H9 (cell line): ENCODE measurements at regions not wholly inside any gene's neighbourhood (a gene's known extent, or its start where the extent isn't known, plus 50 kb on each side); places are given as distances from the start of the nearest gene placed in this dataset.

Source experiments
- DNase-seq: peaks from one replicate; pipeline ENCODE4 v3.0.0-alpha.2; 2017
- H2AFZ ChIP-seq: one replicate; pipeline ENCODE4 v1.6.1; 2013; ENCODE audit warnings: mild to moderate bottlenecking, low read length, control low read depth, moderate library complexity
- H2AK5ac ChIP-seq: 2 replicates; pipeline ENCODE4 v1.6.1; 2013; ENCODE audit warnings: low read length, control low read depth, mixed read lengths; ENCODE audit not compliant: insufficient read length
- H2BK120ac ChIP-seq: one replicate; pipeline ENCODE4 v1.6.1; 2013; ENCODE audit warnings: low read depth, mild to moderate bottlenecking, low read length, control low read depth, inconsistent platforms; ENCODE audit not compliant: poor library complexity, severe bottlenecking
- H2BK12ac ChIP-seq: 2 replicates; pipeline ENCODE4 v1.6.1; 2013; ENCODE audit warnings: low read length, control low read depth, mixed read lengths, low read depth; ENCODE audit not compliant: insufficient read length
- H2BK15ac ChIP-seq: 2 replicates; pipeline ENCODE4 v1.6.1; 2013; ENCODE audit warnings: low read depth, low read length, control low read depth
- H2BK20ac ChIP-seq: one replicate; pipeline ENCODE4 v1.6.1; 2013; ENCODE audit warnings: low read depth, mild to moderate bottlenecking, low read length, control low read depth, inconsistent platforms; ENCODE audit not compliant: poor library complexity, severe bottlenecking
- H2BK5ac ChIP-seq: 2 replicates; pipeline ENCODE4 v1.6.1; 2013; ENCODE audit warnings: low read length, control low read depth, mixed read lengths; ENCODE audit not compliant: insufficient read length
- H3K14ac ChIP-seq: 2 replicates; pipeline ENCODE4 v1.6.1; 2013; ENCODE audit warnings: low read length, control low read depth; ENCODE audit not compliant: insufficient read depth
- H3K18ac ChIP-seq: 2 replicates; pipeline ENCODE4 v1.6.1; 2013; ENCODE audit warnings: low read depth, mild to moderate bottlenecking, mixed read lengths, low read length, control low read depth; ENCODE audit not compliant: insufficient read length
- H3K23ac ChIP-seq: 2 replicates; pipeline ENCODE4 v1.6.1; 2013; ENCODE audit warnings: low read length, control low read depth, mixed read lengths, low read depth; ENCODE audit not compliant: insufficient read length
- H3K23me2 ChIP-seq: 2 replicates; pipeline ENCODE4 v1.6.1; 2013; ENCODE audit warnings: low read depth, mild to moderate bottlenecking, mixed read lengths, low read length, control low read depth; ENCODE audit not compliant: insufficient read length, poor library complexity, severe bottlenecking
- H3K27ac ChIP-seq: 2 replicates; pipeline ENCODE4 v1.5.1; 2013; ENCODE audit warnings: low read length, control low read depth, mixed read lengths, low read depth; ENCODE audit not compliant: insufficient read length
- H3K27me3 ChIP-seq: 2 replicates; pipeline ENCODE4 v1.6.1; 2013; ENCODE audit warnings: low read length, control low read depth, inconsistent platforms; ENCODE audit not compliant: insufficient read depth
- H3K4ac ChIP-seq: 2 replicates; pipeline ENCODE4 v1.6.1; 2013; ENCODE audit warnings: low read depth, mild to moderate bottlenecking, control low read depth, inconsistent platforms, low read length, moderate library complexity
- H3K4me1 ChIP-seq: 2 replicates; pipeline ENCODE4 v1.6.1; 2013; ENCODE audit warnings: low read length, control low read depth, inconsistent platforms; ENCODE audit not compliant: insufficient read depth
- H3K4me2 ChIP-seq: 2 replicates; pipeline ENCODE4 v1.6.1; 2013; ENCODE audit warnings: low read length, control low read depth, mixed read lengths; ENCODE audit not compliant: insufficient read length, insufficient read depth
- H3K56ac ChIP-seq: 2 replicates; pipeline ENCODE4 v1.6.1; 2013; ENCODE audit warnings: low read depth, mild to moderate bottlenecking, mixed read lengths, low read length, control low read depth; ENCODE audit not compliant: insufficient read length
- H3K79me1 ChIP-seq: 2 replicates; pipeline ENCODE4 v1.6.1; 2013; ENCODE audit warnings: low read depth, mild to moderate bottlenecking, moderate library complexity, low read length, control low read depth, inconsistent platforms; ENCODE audit not compliant: insufficient read depth, poor library complexity, severe bottlenecking
- H3K79me2 ChIP-seq: 2 replicates; pipeline ENCODE4 v1.6.1; 2013; ENCODE audit warnings: low read length, control low read depth, inconsistent platforms; ENCODE audit not compliant: insufficient read depth
- H3K9ac ChIP-seq: 2 replicates; pipeline ENCODE4 v1.6.1; 2013; ENCODE audit warnings: low read length, control low read depth, mixed read lengths; ENCODE audit not compliant: insufficient read length; ENCODE audit errors: extremely low read depth
- H3K9me3 ChIP-seq: one replicate; pipeline ENCODE4 v1.6.1; 2013; ENCODE audit warnings: low read depth, low read length, inconsistent platforms; ENCODE audit not compliant: control insufficient read depth
- H3T11ph ChIP-seq: one replicate; pipeline ENCODE4 v1.6.1; 2013; ENCODE audit warnings: mild to moderate bottlenecking, low read length, control low read depth, inconsistent platforms
- H4K20me1 ChIP-seq: one replicate; pipeline ENCODE4 v1.6.1; 2013; ENCODE audit not compliant: control insufficient read depth, insufficient read length, insufficient read depth
- H4K5ac ChIP-seq: 2 replicates; pipeline ENCODE4 v1.6.1; 2013; ENCODE audit warnings: low read depth, mild to moderate bottlenecking, mixed read lengths, low read length, control low read depth; ENCODE audit not compliant: insufficient read length
- H4K8ac ChIP-seq: replicated peaks from 2 replicates; pipeline ENCODE4 v1.6.1; 2013; ENCODE audit warnings: low read length, control low read depth, mixed read lengths, low read depth; ENCODE audit not compliant: insufficient read length
- H4K91ac ChIP-seq: 2 replicates; pipeline ENCODE4 v1.6.1; 2013; ENCODE audit warnings: low read depth, mild to moderate bottlenecking, moderate library complexity, mixed read lengths, low read length, control low read depth; ENCODE audit not compliant: insufficient read length
- H3K27ac Mint-ChIP-seq, 3 experiments: 2 replicates in 2 of 3; 3 replicates in 1 of 3; pipeline ENCODE4 v1.8.0; 2020 to 2021; ENCODE audit warnings: mixed read lengths in 3 of 3, mild to moderate bottlenecking in 1 of 3, moderate library complexity in 1 of 3
- H3K27me3 Mint-ChIP-seq: 2 replicates; pipeline ENCODE4 v1.8.0; 2021; ENCODE audit warnings: low read depth, mild to moderate bottlenecking, moderate library complexity, mixed read lengths
- H3K36me3 Mint-ChIP-seq, 3 experiments: 2 replicates in 2 of 3; 3 replicates in 1 of 3; pipeline ENCODE4 v1.8.0; 2020 to 2021; ENCODE audit warnings: low read depth in 3 of 3, mixed read lengths in 3 of 3; ENCODE audit not compliant: insufficient read depth in 1 of 3
- H3K4me1 Mint-ChIP-seq, 2 experiments: 2 replicates each; pipeline ENCODE4 v1.8.0; 2020; ENCODE audit warnings: mixed read lengths in 2 of 2
- H3K4me3 Mint-ChIP-seq, 2 experiments: 2 replicates in 1 of 2; 3 replicates in 1 of 2; pipeline ENCODE4 v1.8.0; 2020 to 2021; ENCODE audit warnings: mild to moderate bottlenecking in 2 of 2, mixed read lengths in 2 of 2, moderate library complexity in 1 of 2
- H3K9me3 Mint-ChIP-seq, 2 experiments: 2 replicates in 1 of 2; 3 replicates in 1 of 2; pipeline ENCODE4 v1.8.0; 2020; ENCODE audit warnings: mild to moderate bottlenecking in 2 of 2, mixed read lengths in 2 of 2, moderate library complexity in 1 of 2
- WGBS: extraction: QIAGEN DNeasy Blood & Tissue Kit; methylation state at CpG from one replicate; pipeline ENCODE4 v1.1.7; 2013; ENCODE audit warnings: missing lambda C conversion rate, low lambda C conversion rate, mixed read lengths; ENCODE audit not compliant: insufficient read length; ENCODE audit errors: extremely low coverage; 5-methylcytosine and 5-hydroxymethylcytosine counted together
- TF ChIP-seq, protein P1 (sequence below): fragments of 200-600 bp; sonication (generic); conservative IDR thresholded peaks from 3 replicates; pipeline ENCODE4 v1.8.0; 2021; ENCODE audit warnings: antibody characterized with exemption, mild to moderate bottlenecking

DNA sequence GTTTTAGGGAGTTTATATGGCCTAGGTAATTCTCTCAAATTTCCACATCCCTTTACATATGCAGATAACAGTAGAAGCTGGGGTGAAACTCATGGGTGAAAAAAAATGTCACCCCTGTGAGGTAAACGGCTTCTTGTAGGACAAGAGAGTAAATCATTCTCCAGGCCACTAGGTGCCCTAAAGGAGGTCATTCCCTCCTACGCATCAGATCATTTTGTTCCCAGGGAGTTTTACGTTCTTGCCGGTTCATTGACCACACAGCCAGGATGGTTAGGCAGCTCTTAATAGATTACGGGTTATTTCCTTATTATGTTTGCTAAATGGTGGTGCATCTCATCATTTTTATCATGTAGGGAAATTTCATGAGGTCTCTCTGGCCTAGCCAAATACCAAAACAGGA, 225.8 kb upstream of the NOCT start:
- Histone ChIP-seq H3K27ac (no peak overlapping the region), H4K8ac (no peak overlapping the region), H3K79me1 (no peaks in the 10 kb centered on the region), H3K4ac (no peak overlapping the region), H3K27me3 (no peaks in the 10 kb centered on the region), H3K79me2 (no peaks in the 10 kb centered on the region; the same call in 1 of the 2 replicates), H3K23me2 (no peaks in the 10 kb centered on the region), H2BK15ac (no peak overlapping the region), H3K4me1 (no peaks in the 10 kb centered on the region; the same call in 1 of the 2 replicates), H2BK120ac (no peak overlapping the region), H3K4me2 (no peak overlapping the region), H3T11ph (no peak overlapping the region), H3K9me3 (no peaks in the 10 kb centered on the region), H2BK12ac (no peak overlapping the region), H3K14ac (no peak overlapping the region), H4K20me1 (no peaks in the 10 kb centered on the region), H3K18ac (no peak overlapping the region), H2BK5ac (no peak overlapping the region), H3K9ac (no peak overlapping the region), H4K5ac (no peak overlapping the region), H3K23ac (no peak overlapping the region), H4K91ac (no peak overlapping the region), H3K56ac (no peak overlapping the region), H2AFZ (no peak overlapping the region), H2BK20ac (no peak overlapping the region), H2AK5ac (no peak overlapping the region)
- WGBS: no CpG with 5 or more reads among the region's 5 CpGs
- peaks cover 0 to 2% of the 10 kb centered on the region in 2 experiments; a peak in 1 of 5 replicates for H3K9me3 Mint-ChIP-seq
- H3K36me3 Mint-ChIP-seq: no peaks in the 10 kb centered on the region; a peak in 1 of 7 replicates
- no peaks in the 10 kb centered on the region for H3K27me3 Mint-ChIP-seq
- no peak overlapping the region for H3K27ac Mint-ChIP-seq
- H3K4me3 Mint-ChIP-seq: no peak overlapping the region
- peaks cover 4 to 11% of the 10 kb centered on the region in 2 experiments; a peak in 2 of 4 replicates for H3K4me1 Mint-ChIP-seq
- TF ChIP-seq, protein P1, sequence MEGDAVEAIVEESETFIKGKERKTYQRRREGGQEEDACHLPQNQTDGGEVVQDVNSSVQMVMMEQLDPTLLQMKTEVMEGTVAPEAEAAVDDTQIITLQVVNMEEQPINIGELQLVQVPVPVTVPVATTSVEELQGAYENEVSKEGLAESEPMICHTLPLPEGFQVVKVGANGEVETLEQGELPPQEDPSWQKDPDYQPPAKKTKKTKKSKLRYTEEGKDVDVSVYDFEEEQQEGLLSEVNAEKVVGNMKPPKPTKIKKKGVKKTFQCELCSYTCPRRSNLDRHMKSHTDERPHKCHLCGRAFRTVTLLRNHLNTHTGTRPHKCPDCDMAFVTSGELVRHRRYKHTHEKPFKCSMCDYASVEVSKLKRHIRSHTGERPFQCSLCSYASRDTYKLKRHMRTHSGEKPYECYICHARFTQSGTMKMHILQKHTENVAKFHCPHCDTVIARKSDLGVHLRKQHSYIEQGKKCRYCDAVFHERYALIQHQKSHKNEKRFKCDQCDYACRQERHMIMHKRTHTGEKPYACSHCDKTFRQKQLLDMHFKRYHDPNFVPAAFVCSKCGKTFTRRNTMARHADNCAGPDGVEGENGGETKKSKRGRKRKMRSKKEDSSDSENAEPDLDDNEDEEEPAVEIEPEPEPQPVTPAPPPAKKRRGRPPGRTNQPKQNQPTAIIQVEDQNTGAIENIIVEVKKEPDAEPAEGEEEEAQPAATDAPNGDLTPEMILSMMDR: no peak
- DNase-seq: no peak
